GM12873 (cell line): ENCODE measurements at regions not wholly inside any gene's neighbourhood (a gene's known extent, or its start where the extent isn't known, plus 50 kb on each side); places are given as distances from the start of the nearest gene placed in this dataset.

Experiments used
- TF ChIP-seq, protein P1 (sequence below): IDR thresholded peaks from 2 replicates; pipeline ENCODE4 v1.5.1; 2012; ENCODE audit warnings: low read depth, mild to moderate bottlenecking, moderate library complexity, low read length, control low read depth; ENCODE audit not compliant: insufficient read depth; ENCODE audit errors: missing control alignments

- TF ChIP-seq, protein P1, sequence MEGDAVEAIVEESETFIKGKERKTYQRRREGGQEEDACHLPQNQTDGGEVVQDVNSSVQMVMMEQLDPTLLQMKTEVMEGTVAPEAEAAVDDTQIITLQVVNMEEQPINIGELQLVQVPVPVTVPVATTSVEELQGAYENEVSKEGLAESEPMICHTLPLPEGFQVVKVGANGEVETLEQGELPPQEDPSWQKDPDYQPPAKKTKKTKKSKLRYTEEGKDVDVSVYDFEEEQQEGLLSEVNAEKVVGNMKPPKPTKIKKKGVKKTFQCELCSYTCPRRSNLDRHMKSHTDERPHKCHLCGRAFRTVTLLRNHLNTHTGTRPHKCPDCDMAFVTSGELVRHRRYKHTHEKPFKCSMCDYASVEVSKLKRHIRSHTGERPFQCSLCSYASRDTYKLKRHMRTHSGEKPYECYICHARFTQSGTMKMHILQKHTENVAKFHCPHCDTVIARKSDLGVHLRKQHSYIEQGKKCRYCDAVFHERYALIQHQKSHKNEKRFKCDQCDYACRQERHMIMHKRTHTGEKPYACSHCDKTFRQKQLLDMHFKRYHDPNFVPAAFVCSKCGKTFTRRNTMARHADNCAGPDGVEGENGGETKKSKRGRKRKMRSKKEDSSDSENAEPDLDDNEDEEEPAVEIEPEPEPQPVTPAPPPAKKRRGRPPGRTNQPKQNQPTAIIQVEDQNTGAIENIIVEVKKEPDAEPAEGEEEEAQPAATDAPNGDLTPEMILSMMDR: no peak
Observed at GRCh38 chr10:31188792-31189406, 130.1 kb upstream of the ZEB1 start.

- TF ChIP-seq, protein P1: no peak
Observed at GRCh38 chr10:31190488-31190887, 128.5 kb upstream of the ZEB1 start.

DNA sequence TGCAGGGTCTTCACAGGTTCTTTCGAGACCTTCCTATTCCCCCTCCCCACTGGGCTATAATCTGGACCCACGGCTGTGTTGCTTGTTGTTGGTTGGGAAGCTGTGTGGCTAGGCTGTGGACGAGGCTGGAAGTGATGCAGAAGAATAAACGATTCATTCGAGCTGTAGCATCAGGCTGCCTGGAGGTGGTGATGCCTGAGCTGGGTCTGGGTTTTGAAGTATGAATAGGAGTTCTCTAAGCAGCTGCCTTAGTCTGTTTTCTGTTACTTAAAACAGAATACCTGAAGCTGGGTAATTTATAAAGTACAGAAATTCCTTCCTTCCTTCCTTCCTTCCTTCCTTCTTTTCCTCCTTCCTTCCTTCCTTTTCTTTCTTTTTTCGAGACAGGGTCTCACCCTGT, 126.5 kb upstream of the ZEB1 start:
- TF ChIP-seq, protein P1: no peak

DNA sequence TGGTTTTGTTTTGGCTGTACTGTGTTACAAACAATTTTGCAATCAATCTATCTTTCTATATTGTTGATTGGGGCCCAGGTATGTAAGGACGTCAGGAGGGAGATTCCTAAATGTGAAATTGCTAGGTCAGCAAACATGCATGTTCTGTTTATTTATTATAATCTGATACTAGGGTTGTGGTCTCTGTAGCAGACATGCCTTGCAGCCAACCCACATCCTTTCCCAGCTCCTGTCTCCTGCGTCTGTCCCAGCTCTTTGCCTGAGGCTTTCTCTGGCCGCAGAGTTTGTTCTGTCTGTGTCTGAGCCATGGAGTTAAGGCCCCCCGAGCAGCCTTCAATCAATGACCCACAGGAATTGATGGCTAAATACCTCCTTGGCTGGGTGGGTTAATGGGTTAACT, 124.0 kb upstream of the ZEB1 start:
- TF ChIP-seq, protein P1: no peak

- TF ChIP-seq, protein P1: no peak
Observed at GRCh38 chr10:31197886-31198285, 121.1 kb upstream of the ZEB1 start.

DNA sequence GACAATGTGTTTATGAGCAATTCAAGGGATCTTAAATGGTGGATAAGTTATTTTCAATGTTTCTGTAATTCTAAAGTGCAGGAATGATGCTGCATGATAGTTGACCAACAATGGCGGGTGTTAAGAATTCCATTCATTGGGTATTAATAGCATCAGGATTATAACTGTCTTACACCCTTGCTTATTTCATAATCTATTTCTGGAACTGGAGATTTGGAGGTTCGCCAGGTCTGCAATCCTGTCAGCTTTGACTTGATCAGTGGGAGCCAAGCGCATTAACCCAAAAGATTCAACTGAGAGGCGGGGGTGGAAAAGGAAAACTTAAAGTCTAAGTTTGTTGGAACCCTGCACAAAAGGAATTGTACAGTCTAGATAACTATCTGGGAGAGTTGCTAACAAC, 114.9 kb upstream of the ZEB1 start:
- TF ChIP-seq, protein P1: no peak

GRCh38 chr10:31207636-31208035, 111.4 kb upstream of the ZEB1 start:
- TF ChIP-seq, protein P1: no peak
